Left ventricle myocardium inferior (tissue), 1 donor: ENCODE measurements at regions not wholly inside any gene's neighbourhood (a gene's known extent, or its start where the extent isn't known, plus 50 kb on each side); places are given as distances from the start of the nearest gene placed in this dataset.

ENCODE experiments used
- DNase-seq: peaks from one replicate; pipeline ENCODE4 v3.0.0-alpha.2; 2020
- H3K27ac ChIP-seq: fragments of 200-600 bp; replicated peaks from 2 replicates; pipeline ENCODE4 v1.8.0; 2021
- H3K27me3 ChIP-seq: fragments of 200-600 bp; 2 replicates; pipeline ENCODE4 v1.8.0; 2021; ENCODE audit warnings: low read depth
- H3K36me3 ChIP-seq: fragments of 200-600 bp; 2 replicates; pipeline ENCODE4 v1.8.0; 2021
- H3K4me1 ChIP-seq: fragments of 200-600 bp; 2 replicates; pipeline ENCODE4 v1.8.0; 2021
- H3K4me3 ChIP-seq: fragments of 200-600 bp; 2 replicates; pipeline ENCODE4 v1.8.0; 2021; ENCODE audit warnings: mild to moderate bottlenecking, moderate library complexity
- H3K9me3 ChIP-seq: fragments of 200-600 bp; replicated peaks from 2 replicates; pipeline ENCODE4 v1.8.0; 2021
- CTCF ChIP-seq: fragments of 200-600 bp; IDR thresholded peaks from 2 replicates; pipeline ENCODE4 v1.8.0; 2021; ENCODE audit warnings: antibody characterized with exemption, mild to moderate bottlenecking, borderline replicate concordance
- intact Hi-C: fragments of 100-400 bp; cut with micrococcal nuclease; formaldehyde crosslinking; loops from one replicate; pipeline ENCODE4 v1.11.0; 2022
- donor health status: DM: no; HTN: yes; CAD: no; lungs with severe emphysema.

DNA sequence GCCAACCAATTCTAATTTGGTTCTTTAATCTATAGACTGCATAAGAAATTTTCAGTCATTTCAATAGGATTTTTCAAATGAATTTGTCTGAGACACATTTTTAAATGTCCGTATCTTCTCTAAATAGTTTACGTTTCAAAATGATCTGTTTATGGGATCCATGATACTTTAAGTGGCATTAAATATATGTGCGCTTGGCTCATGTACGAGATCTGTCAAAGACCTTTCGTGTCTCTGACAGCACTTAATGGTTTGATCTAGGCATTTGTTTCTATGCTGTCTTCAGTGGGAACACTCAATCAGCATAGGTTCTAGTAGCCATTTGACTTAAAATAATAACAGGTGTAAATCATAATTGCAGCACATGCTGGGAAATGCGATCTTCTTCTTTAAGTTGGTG is 731.0 kb downstream of the CENPC start:
- no peak for DNase-seq
- intact Hi-C loops: no loop called here
- TF ChIP-seq CTCF: no peak

GRCh38 chr4:66805582-66805981 is 739.7 kb downstream of the CENPC start:
- H3K9me3 ChIP-seq: peaks cover 6% of the 10 kb centered on the region
- H3K27me3 ChIP-seq: no peaks in the 10 kb centered on the region
- TF ChIP-seq CTCF: no peak

More for the DNA sequence above, 731.0 kb downstream of the CENPC start:
- Histone ChIP-seq H3K4me3 (no peak overlapping the region), H3K9me3 (no peaks in the 10 kb centered on the region), H3K4me1 (no peaks in the 10 kb centered on the region), H3K36me3 (no peaks in the 10 kb centered on the region), H3K27me3 (no peaks in the 10 kb centered on the region), H3K27ac (no peak overlapping the region)

GRCh38 chr4:66804979-66805378 is 740.3 kb downstream of the CENPC start:
- Histone ChIP-seq H3K36me3 (no peaks in the 10 kb centered on the region), H3K27ac (no peak overlapping the region), H3K27me3 (no peaks in the 10 kb centered on the region), H3K4me1 (no peaks in the 10 kb centered on the region), H3K9me3 (peaks cover 6% of the 10 kb centered on the region), H3K4me3 (no peak overlapping the region)
- DNase-seq: no peak
- TF ChIP-seq CTCF: no peak
- intact Hi-C loops: no loop called here

More at GRCh38 chr4:66805582-66805981, 739.7 kb downstream of the CENPC start:
- H3K36me3 ChIP-seq: no peaks in the 10 kb centered on the region
- no peak overlapping the region for H3K27ac ChIP-seq
- H3K4me1 ChIP-seq: no peaks in the 10 kb centered on the region
- intact Hi-C loops: no loop called here
- no peak for DNase-seq
- H3K4me3 ChIP-seq: no peak overlapping the region

DNA sequence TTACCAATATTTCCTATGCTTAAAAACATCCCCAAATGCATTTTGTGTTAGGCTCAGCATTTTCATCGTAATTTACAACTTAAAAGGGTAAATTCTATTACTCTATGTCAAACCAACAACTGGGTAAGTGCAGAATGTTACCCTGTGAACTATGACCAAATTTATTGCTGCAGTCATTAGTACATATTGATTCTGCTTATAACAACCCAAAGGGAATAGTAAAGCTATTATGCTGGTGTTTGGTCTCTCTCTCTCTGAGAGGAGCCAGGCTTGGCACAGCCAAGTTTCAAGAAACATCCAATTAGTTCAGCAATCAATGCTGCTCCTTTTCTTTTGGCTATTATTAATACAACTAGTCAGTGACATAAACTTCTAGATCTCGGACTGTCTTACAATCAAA is 747.7 kb downstream of the CENPC start:
- intact Hi-C loops: no loop called here
- Histone ChIP-seq H3K9me3 (peaks cover 6% of the 10 kb centered on the region), H3K4me1 (no peaks in the 10 kb centered on the region), H3K36me3 (no peaks in the 10 kb centered on the region), H3K27me3 (no peaks in the 10 kb centered on the region), H3K4me3 (no peak overlapping the region), H3K27ac (no peak overlapping the region)
- TF ChIP-seq CTCF: no peak
- no peak for DNase-seq

- Histone ChIP-seq H3K36me3 (no peaks in the 10 kb centered on the region), H3K27me3 (no peaks in the 10 kb centered on the region), H3K9me3 (no peaks in the 10 kb centered on the region), H3K4me3 (no peak overlapping the region), H3K27ac (no peak overlapping the region), H3K4me1 (no peaks in the 10 kb centered on the region)
- intact Hi-C loops: no loop called here
- no peak for TF ChIP-seq CTCF
- DNase-seq: no peak
Observed at GRCh38 chr4:66795724-66796123, 749.6 kb downstream of the CENPC start.

- no peak for DNase-seq
- H3K4me3 ChIP-seq: no peak overlapping the region
- H3K27ac ChIP-seq: no peak overlapping the region
- intact Hi-C loops: no loop called here
- H3K27me3 ChIP-seq: no peaks in the 10 kb centered on the region
- no peaks in the 10 kb centered on the region for H3K9me3 ChIP-seq
- no peaks in the 10 kb centered on the region for H3K36me3 ChIP-seq
- no peaks in the 10 kb centered on the region for H3K4me1 ChIP-seq
- no peak for TF ChIP-seq CTCF
Observed at GRCh38 chr4:66794390-66795034, 750.8 kb downstream of the CENPC start.
